ENCODE measurements at regions not wholly inside any gene's neighbourhood (a gene's known extent, or its start where the extent isn't known, plus 50 kb on each side); places are given as distances from the start of the nearest gene placed in this dataset.
"Not testable (repeated sequence)": the region's sequence is repeated elsewhere in the genome, so short reads cannot be mapped to it uniquely, and the experiment has no call there.

DNA sequence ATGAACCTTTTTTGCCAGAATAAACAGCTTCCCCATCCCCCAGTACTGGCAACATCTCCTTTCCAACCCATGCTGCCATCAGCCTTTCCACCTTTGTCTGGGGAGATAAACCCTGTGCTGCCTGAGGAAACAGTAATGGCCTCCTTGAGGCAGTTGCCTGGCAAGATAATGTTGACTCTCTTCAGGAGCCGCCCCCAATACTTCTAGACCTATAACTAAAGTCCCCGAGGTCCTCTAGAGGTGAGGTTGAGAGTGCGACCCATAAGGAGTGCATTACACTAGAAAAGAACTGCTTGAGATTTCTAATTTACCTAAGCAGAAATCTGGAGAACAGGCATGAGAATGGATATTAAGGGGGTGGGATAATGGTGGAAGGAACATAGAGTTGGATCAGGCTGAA is 963.2 kb upstream of the PCDH7 start:
- DNase-seq (no peak), ATAC-seq (no peak)
- no peak overlapping the region for H3K4me3 Mint-ChIP-seq
- H3K4me1 Mint-ChIP-seq = no peaks in the 10 kb centered on the region
- peaks cover 12 to 15% of the 10 kb centered on the region in 2 donors for H3K9me3 Mint-ChIP-seq
- no peaks in the 10 kb centered on the region for H3K27me3 Mint-ChIP-seq
- H3K27ac Mint-ChIP-seq = no peak overlapping the region

DNA sequence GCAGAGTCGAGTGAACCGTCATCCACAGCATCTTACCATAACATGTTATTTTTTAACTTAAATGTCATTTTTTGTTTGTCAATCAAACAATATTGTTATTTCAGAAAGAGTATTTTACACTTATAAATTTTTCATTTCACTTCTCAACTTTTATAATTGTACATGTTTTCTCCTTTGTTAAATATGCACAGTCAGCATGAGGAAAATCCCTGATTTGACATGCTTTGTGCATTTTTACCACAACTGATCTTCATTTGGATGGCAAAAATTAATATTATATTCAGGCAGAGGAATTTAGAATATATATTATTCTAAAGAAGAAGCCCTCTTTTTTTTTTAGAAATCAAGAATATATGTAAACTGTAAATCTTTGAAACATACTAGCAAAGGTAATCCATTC is 958.0 kb upstream of the PCDH7 start:
- Mint-ChIP-seq H3K27me3 (no peaks in the 10 kb centered on the region), H3K4me3 (no peak overlapping the region), H3K27ac (no peak overlapping the region), H3K9me3 (peaks cover 11 to 12% of the 10 kb centered on the region in 2 donors), H3K4me1 (no peaks in the 10 kb centered on the region)
- ATAC-seq = no peak
- no peak for DNase-seq

DNA sequence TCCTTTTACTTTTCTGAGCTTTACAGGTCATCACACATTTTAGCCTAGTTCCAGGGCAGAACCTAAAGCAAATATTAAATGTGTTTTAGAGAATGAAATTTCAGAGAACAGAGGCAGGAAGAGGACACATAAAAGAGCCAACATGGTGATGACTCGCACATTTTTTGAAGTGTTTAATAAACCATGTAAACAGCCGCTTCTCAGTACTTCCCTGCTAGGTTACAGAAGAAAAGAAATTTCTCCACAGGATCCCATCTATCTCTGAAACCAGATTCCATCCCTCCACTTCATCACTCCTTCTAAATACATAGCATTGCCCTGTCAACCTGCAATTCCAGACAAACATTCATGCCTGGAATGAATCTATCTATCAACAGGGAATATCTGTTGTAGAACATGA is 949.5 kb upstream of the PCDH7 start:
- DNase-seq (no peak), ATAC-seq (no peak)
- no peak overlapping the region for H3K27ac Mint-ChIP-seq
- H3K4me3 Mint-ChIP-seq = no peak overlapping the region
- H3K27me3 Mint-ChIP-seq = no peaks in the 10 kb centered on the region
- no peaks in the 10 kb centered on the region for H3K4me1 Mint-ChIP-seq
- H3K9me3 Mint-ChIP-seq = peaks cover 19 to 29% of the 10 kb centered on the region in 2 donors

DNA sequence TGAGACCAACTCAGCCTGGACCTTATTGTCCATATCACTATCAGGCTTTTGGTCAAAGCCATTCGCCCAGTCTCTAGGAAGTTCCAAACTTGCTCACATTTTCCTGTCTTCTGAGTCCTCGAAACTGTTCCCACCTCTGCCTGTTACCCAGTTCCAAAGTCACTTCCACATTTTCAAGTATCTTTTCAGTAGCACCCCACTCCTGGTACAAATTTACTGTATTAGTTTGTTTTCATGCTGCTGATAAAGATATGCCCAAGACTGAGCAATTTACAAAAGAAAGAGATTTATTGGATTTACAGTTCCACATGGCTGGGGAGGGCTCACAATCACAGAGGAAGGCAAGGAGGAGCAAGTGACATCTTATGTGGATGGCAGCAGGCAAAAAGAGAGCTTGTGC is 932.0 kb upstream of the PCDH7 start:
- H3K9me3 Mint-ChIP-seq = peaks cover 8 to 25% of the 10 kb centered on the region in 2 donors
- not testable (repeated sequence) for H3K27ac Mint-ChIP-seq, ATAC-seq, DNase-seq, H3K4me1 Mint-ChIP-seq, H3K27me3 Mint-ChIP-seq, H3K4me3 Mint-ChIP-seq

DNA sequence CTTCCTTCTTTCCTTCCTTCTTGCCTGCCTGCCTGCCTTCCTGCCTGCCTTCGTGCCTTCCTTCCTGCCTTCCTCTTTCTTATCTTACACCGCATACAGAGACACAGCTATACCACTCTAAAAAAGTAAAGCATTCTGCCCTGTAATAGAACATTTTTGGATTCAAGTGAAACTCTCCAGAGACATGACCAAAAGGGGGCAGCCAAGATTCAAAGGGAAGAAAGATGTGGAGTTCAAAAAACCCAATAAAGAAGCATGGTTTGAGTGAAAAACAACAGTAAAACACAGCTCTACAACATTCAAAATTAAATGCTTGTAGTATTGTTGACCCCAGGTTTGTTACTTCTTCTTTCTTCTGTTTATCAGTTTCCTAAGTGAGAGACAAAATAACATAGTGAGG is 914.9 kb upstream of the PCDH7 start:
- H3K27me3 Mint-ChIP-seq = no peaks in the 10 kb centered on the region
- H3K27ac Mint-ChIP-seq = no peak overlapping the region
- peaks cover 22 to 24% of the 10 kb centered on the region in 2 donors for H3K9me3 Mint-ChIP-seq

DNA sequence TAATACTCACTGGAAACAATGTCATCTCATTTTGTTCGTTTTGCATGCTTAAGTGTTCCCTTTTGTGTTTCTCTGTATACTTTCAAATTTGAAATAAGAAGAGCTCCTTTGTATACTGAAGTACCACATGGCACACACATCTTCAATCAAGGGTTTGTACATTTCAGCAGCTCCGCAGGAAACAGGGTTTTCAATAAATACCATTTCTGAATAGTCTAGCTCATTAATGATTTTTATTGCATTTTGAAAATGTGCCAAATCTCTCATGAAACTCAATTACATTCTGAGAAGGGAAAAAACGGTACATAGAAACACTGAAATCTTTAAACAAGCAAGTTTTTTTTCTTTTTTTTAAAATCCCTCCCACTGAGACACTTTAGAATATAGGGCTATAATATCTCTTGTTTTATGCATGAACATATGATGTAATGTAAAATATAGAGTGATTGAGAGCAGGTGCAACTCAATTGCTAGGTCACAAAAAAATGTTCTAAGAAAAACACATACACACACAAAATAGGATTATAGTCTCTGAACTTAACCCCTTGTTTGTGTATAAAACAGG is 914.2 kb upstream of the PCDH7 start:
- no peaks in the 10 kb centered on the region for H3K27me3 Mint-ChIP-seq
- no peaks in the 10 kb centered on the region for H3K4me1 Mint-ChIP-seq
- no peak for ATAC-seq
- no peak overlapping the region for H3K4me3 Mint-ChIP-seq
- DNase-seq = no peak
- no peak overlapping the region for H3K27ac Mint-ChIP-seq
- peaks cover 22 to 24% of the 10 kb centered on the region in 2 donors for H3K9me3 Mint-ChIP-seq

More for the DNA sequence above, 914.9 kb upstream of the PCDH7 start:
- ATAC-seq = no peak
- DNase-seq = no peak
- Mint-ChIP-seq H3K4me3 (no peak overlapping the region), H3K4me1 (no peaks in the 10 kb centered on the region)

DNA sequence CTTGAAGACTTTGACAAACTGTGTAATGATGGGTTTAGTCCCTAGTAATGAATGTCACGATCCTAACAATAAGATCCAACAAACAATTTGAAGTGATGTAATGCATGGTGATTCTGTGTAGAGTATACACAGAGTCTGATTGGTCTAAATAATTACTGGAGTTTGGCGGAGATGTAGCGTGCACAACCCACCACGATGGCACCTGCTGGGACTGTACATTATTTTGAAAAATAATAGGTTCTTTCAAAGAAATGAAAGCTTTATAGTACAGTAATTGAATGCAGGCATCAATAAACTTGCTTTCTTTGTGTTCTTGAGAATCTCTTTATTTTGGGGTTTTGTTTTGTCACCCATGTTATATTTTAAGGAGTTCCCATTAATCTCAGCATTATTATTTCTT is 902.2 kb upstream of the PCDH7 start:
- no peak overlapping the region for H3K4me3 Mint-ChIP-seq
- H3K27me3 Mint-ChIP-seq = no peaks in the 10 kb centered on the region
- DNase-seq (no peak), ATAC-seq (no peak)
- H3K9me3 Mint-ChIP-seq = peaks cover 5 to 25% of the 10 kb centered on the region in 2 donors
- H3K4me1 Mint-ChIP-seq = no peaks in the 10 kb centered on the region
- no peak overlapping the region for H3K27ac Mint-ChIP-seq

DNA sequence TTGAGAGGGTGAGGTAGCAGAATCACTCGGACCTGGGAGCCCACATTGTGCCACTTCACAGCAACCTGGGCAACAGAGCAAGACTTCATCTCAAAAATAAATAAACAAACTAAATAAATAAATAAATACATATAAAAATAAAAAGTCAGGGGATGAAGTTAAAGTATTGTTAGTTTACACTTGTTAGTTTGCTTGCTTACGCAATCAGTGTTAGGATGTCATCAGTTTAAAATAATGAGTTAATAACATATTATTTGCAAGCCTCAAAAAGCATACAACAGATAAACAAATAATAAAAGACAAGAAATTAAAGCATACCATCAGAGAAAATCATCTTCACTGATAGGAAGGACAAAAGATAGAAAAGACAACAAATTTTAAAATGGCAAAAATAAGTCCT is 891.1 kb upstream of the PCDH7 start:
- H3K27ac Mint-ChIP-seq = no peak overlapping the region
- H3K27me3 Mint-ChIP-seq = no peaks in the 10 kb centered on the region
- H3K9me3 Mint-ChIP-seq = peaks cover 11 to 20% of the 10 kb centered on the region in 2 donors
- DNase-seq (no peak), ATAC-seq (no peak)
- H3K4me1 Mint-ChIP-seq = no peaks in the 10 kb centered on the region
- no peak overlapping the region for H3K4me3 Mint-ChIP-seq

DNA sequence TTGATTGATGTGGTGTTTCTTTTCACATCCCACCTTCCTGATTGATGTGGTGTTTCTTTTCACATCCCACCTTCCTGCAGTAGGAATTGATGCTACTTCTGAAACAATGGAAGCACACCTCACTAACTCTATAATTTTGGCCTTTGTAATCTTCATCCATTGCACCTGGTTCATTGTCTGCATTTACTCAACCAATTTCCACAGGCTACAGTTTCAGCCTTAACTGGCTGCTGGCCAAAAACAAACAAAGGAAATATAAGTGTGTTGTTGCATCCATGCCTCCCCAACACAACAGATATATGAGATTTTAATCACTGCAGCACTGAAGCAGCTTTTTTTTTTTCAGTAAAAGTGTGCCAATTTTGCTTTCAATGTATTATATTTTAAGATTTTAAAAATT is 867.6 kb upstream of the PCDH7 start:
- Mint-ChIP-seq H3K27ac (no peak overlapping the region), H3K4me1 (no peaks in the 10 kb centered on the region), H3K4me3 (no peak overlapping the region), H3K9me3 (peaks cover 10 to 14% of the 10 kb centered on the region in 2 donors), H3K27me3 (no peaks in the 10 kb centered on the region)
- no peak for ATAC-seq
- no peak for DNase-seq

DNA sequence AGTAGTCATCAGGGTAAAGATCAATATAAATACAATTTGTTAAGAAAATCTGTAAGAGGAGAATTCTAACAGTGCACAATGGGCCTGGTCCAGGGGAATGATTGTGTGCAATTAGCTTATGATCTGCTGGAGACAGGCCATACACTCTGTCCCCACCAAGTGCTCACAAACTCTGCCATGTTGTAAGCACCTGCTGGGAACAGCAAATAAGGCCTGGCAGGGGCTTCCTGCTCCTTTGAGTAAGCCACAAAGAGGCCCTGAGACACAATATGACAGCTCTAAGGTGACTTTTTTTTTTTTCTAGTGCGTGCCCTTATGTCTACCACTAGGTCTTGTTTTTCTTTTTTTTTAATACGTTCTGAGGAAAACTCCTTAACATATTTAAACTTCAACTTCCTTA is 866.3 kb upstream of the PCDH7 start:
- H3K9me3 Mint-ChIP-seq = peaks cover 11 to 15% of the 10 kb centered on the region in 2 donors
- H3K27ac Mint-ChIP-seq = no peak overlapping the region
- H3K27me3 Mint-ChIP-seq = no peaks in the 10 kb centered on the region
- H3K4me1 Mint-ChIP-seq = no peaks in the 10 kb centered on the region
- no peak overlapping the region for H3K4me3 Mint-ChIP-seq
- no peak for ATAC-seq
- no peak for DNase-seq

DNA sequence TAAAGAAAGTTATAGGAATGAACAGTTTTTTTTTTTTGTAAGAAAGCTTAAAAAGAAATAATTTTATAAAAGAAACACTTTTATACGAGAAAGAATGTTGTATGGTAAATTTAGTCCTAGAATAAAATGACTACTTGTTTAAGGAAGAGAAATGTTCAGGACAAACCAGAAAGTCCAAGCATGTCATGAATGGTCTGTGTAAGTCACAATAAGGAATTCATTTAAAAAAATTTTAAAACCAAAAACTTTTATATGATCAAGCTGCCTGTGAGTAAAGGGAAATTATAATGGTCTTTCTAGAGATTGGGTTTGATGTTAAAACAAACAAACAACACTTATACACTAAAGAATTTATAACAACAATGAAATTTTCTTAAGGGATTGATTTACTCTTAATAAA is 858.9 kb upstream of the PCDH7 start:
- no peak for ATAC-seq

DNA sequence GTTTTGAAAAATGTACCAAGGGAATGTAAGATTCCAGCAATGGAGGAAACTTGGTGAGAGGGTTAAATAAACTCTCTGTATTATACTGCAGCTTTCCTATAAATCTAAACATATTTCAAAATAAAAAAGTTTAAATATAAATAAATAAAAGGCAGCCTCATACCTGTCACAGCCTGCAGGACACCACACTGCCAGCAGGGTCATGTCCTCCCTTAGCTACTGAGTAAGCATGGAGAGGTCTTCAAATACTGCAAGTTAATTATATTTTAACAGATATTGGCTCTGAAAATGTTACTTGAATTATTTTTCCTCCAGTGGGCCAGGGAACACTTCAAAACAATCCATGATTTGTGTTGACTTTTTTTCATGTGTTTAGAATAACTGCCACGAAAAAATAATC is 852.8 kb upstream of the PCDH7 start:
- DNase-seq = no peak
- no peak overlapping the region for H3K27ac Mint-ChIP-seq
- peaks cover 6 to 12% of the 10 kb centered on the region in 2 donors for H3K9me3 Mint-ChIP-seq
- ATAC-seq = no peak
- H3K27me3 Mint-ChIP-seq = no peaks in the 10 kb centered on the region
- H3K4me1 Mint-ChIP-seq = no peaks in the 10 kb centered on the region
- H3K4me3 Mint-ChIP-seq = no peak overlapping the region

More for the DNA sequence above, 858.9 kb upstream of the PCDH7 start:
- H3K4me1 Mint-ChIP-seq = no peaks in the 10 kb centered on the region
- H3K4me3 Mint-ChIP-seq = no peak overlapping the region
- no peak for DNase-seq
- H3K9me3 Mint-ChIP-seq = peaks cover 17% of the 10 kb centered on the region in 2 donors
- H3K27ac Mint-ChIP-seq = no peak overlapping the region
- no peaks in the 10 kb centered on the region for H3K27me3 Mint-ChIP-seq

DNA sequence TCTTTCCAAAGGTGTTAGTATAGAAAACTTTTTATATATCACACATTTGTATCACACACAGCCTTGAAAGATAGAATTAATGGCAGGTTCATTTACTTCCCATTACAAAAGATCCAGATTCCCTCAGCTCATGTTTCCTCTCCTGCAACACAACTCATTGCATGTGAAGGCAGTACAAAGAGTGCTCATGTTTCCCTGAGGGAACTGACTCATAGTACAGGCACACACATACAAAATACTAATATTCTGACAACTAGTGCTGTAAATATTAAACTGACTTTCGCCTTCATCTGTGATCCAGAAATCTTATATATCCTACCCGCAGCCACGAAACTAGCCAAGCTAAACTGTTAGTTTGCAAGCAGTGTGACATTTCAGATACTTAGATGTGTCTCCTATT is 819.8 kb upstream of the PCDH7 start:
- no peak for ATAC-seq
- no peak overlapping the region for H3K27ac Mint-ChIP-seq
- no peak overlapping the region for H3K4me3 Mint-ChIP-seq
- H3K27me3 Mint-ChIP-seq = no peaks in the 10 kb centered on the region
- DNase-seq = no peak
- no peaks in the 10 kb centered on the region for H3K4me1 Mint-ChIP-seq
- H3K9me3 Mint-ChIP-seq = no peaks in the 10 kb centered on the region

DNA sequence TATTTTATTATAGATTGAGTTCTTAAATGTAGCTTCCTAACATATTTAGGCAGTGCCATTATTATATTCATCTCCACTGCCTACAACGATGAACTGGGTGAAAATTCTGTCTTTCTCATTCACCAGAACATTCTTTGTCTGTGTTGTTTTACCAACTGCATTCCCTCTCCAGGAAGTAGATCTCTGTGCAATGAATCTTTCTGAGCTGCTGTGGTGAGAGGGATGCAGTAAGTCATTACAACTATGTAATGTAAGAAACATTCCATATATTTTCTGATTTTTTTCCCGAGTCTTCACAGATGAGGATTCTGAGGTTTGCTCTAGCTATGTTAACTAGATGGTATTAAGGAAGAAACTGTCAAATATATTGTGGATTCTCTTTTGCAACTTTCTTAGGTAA is 811.9 kb upstream of the PCDH7 start:
- ATAC-seq = no peak

DNA sequence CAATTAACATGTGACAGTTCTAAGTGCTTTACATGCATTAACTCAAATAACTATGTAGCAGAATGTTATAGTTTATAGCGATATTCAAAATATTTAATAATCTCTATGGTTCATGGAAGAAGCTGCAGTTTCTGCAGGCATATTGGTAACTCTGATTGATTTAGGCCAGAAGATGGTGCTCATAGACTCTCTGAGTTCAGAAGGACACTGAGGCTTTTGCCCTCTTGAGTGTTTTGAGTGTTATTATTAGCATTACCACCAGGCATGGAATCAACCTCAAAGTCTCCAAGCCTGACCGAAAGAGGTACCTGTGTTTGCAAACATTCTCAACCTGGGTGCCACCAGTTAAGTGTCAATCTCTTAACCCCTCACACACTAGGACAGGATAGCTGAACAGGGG is 792.3 kb upstream of the PCDH7 start:
- peaks cover 13 to 20% of the 10 kb centered on the region in 2 donors for H3K9me3 Mint-ChIP-seq
- no peaks in the 10 kb centered on the region for H3K27me3 Mint-ChIP-seq
- H3K4me3 Mint-ChIP-seq = no peak overlapping the region
- no peak overlapping the region for H3K27ac Mint-ChIP-seq
- DNase-seq (no peak), ATAC-seq (no peak)
- no peaks in the 10 kb centered on the region for H3K4me1 Mint-ChIP-seq

More for the DNA sequence above, 811.9 kb upstream of the PCDH7 start:
- DNase-seq = no peak
- no peaks in the 10 kb centered on the region for H3K27me3 Mint-ChIP-seq
- H3K27ac Mint-ChIP-seq = no peak overlapping the region
- no peak overlapping the region for H3K4me3 Mint-ChIP-seq
- no peaks in the 10 kb centered on the region for H3K9me3 Mint-ChIP-seq
- H3K4me1 Mint-ChIP-seq = no peaks in the 10 kb centered on the region

DNA sequence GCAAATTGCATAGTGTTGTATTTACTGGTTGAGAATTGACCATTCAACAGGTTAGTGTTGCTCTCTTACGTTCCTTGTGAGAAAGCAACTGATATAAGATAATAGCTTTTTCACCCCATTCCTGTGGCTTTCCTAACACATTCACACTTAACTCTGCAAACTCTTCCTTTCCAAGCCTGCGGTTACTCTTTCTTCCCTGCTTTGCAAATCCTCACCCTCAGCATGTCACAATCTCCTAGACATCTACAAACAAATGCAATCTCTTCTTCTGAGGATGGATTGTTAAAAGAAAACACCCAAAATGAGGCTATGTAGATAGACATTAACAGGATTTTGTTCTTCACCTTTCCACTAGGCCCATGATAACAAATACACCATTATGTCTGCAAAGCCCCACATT is 771.7 kb upstream of the PCDH7 start:
- Mint-ChIP-seq H3K9me3 (peaks cover 8 to 16% of the 10 kb centered on the region in 2 donors), H3K27ac (no peak overlapping the region), H3K4me1 (no peaks in the 10 kb centered on the region), H3K27me3 (no peaks in the 10 kb centered on the region), H3K4me3 (no peak overlapping the region)
- no peak for ATAC-seq
- DNase-seq = no peak

DNA sequence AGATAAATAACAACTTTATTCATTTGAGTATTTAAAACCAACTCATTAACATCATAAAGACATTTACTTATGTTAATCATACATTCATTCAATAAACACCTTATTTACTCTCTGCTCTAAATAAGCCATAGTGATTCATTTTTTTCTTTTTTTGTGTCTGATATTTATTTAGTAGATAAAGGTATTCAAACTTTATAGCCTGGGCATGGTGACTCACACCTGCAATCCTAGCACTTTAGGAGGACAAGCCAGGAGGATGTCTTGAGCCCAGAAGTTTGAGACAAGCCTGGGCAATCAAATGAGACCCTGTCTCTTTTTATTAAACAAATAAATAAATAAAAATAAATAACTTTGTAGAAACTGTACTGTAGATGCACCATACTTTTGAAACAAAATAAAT is 771.3 kb upstream of the PCDH7 start:
- Mint-ChIP-seq H3K4me3 (no peak overlapping the region), H3K27ac (no peak overlapping the region), H3K9me3 (peaks cover 8 to 16% of the 10 kb centered on the region in 2 donors), H3K27me3 (no peaks in the 10 kb centered on the region), H3K4me1 (no peaks in the 10 kb centered on the region)
- ATAC-seq (no peak), DNase-seq (no peak)

Measured in stimulated activated naive CD8-positive, alpha-beta T cell treated with anti-CD3 and anti-CD28 coated beads, Interleukin-15, amount 100 ng/mL, for 72 hours (primary cell).